ENCODE measurements at regions not wholly inside any gene's neighbourhood (a gene's known extent, or its start where the extent isn't known, plus 50 kb on each side); places are given as distances from the start of the nearest gene placed in this dataset.

GRCh38 chr4:171718069-171718468, 95.1 kb upstream of the GALNTL6 start:
- TF ChIP-seq CTCF (optimal IDR thresholded peaks at IDR 0.05 in 1 of 3, IDR thresholded peaks at IDR 0.05 in 1 of 3, conservative IDR thresholded peaks at IDR 0.05 in 1 of 3; ENCODE audit: extremely low read depth in 1 of 3, insufficient read depth in 2 of 3, low read length in 3 of 3) (no peak), EZH2 (IDR thresholded peaks at IDR 0.05; ENCODE audit: low read length) (no peak)
